ENCODE measurements at regions not wholly inside any gene's neighbourhood (a gene's known extent, or its start where the extent isn't known, plus 50 kb on each side); places are given as distances from the start of the nearest gene placed in this dataset.

GRCh38 chr6:95767897-95768463 lies 190.6 kb downstream of the MANEA start:
- Histone ChIP-seq H3K4me2 (ENCODE audit: unreplicated experiment) (no peak overlapping the region), H3K36me3 (ENCODE audit: low read depth) (no peaks in the 10 kb centered on the region), H2AFZ (no peak overlapping the region), H3K4me1 (ENCODE audit: insufficient read depth) (no peaks in the 10 kb centered on the region), H3K79me2 (ENCODE audit: insufficient read depth) (no peaks in the 10 kb centered on the region), H3K9ac (no peak overlapping the region), H3K9me2 (ENCODE audit: insufficient read depth) (no peaks in the 10 kb centered on the region), H4K20me1 (ENCODE audit: insufficient read depth) (no peaks in the 10 kb centered on the region), H3K27ac (no peak overlapping the region), H3K4me3 (no peak overlapping the region), H3F3A (ENCODE audit: insufficient read depth) (no peaks in the 10 kb centered on the region), H3K27me3 (replicated peaks; ENCODE audit: insufficient read depth) (no peaks in the 10 kb centered on the region), H3K9me3 (ENCODE audit: low read depth) (no peaks in the 10 kb centered on the region)
- no peak for DNase-seq
- in situ Hi-C loops (cut with MboI) = no loop called here
- TF ChIP-seq EZH2 (IDR thresholded peaks at IDR 0.05; ENCODE audit: insufficient read depth, poor library complexity, severe bottlenecking) (no peak), EZH2phosphoT487 (IDR thresholded peaks at IDR 0.05; ENCODE audit: insufficient read depth, low read depth) (no peak)
- WGBS, 2 experiments (ENCODE audit: low coverage in 1 of 2, low lambda C conversion rate in 2 of 2, missing lambda C conversion rate in 2 of 2) = 14 to 19% methylated on average over 4 of the region's 4 CpGs

- TF ChIP-seq EZH2phosphoT487 (IDR thresholded peaks at IDR 0.05; ENCODE audit: insufficient read depth, low read depth) (no peak), EZH2 (IDR thresholded peaks at IDR 0.05; ENCODE audit: insufficient read depth, poor library complexity, severe bottlenecking) (no peak)
- 1 to 3% methylated on average over 3 of the region's 3 CpGs for WGBS, 2 experiments (ENCODE audit: low coverage in 1 of 2, low lambda C conversion rate in 2 of 2, missing lambda C conversion rate in 2 of 2)
- H4K20me1 ChIP-seq (ENCODE audit: insufficient read depth) = no peaks in the 10 kb centered on the region
- in situ Hi-C loops (cut with MboI) = no loop called here
- no peak overlapping the region for H3K4me3 ChIP-seq
- H3K27me3 ChIP-seq (replicated peaks; ENCODE audit: insufficient read depth) = no peaks in the 10 kb centered on the region
- H3K9me2 ChIP-seq (ENCODE audit: insufficient read depth) = no peaks in the 10 kb centered on the region
- no peaks in the 10 kb centered on the region for H3K9me3 ChIP-seq (ENCODE audit: low read depth)
- H3K9ac ChIP-seq = no peak overlapping the region
- no peaks in the 10 kb centered on the region for H3K4me1 ChIP-seq (ENCODE audit: insufficient read depth)
- no peak overlapping the region for H3K27ac ChIP-seq
- H3K79me2 ChIP-seq (ENCODE audit: insufficient read depth) = no peaks in the 10 kb centered on the region
- H2AFZ ChIP-seq = no peak overlapping the region
- H3K4me2 ChIP-seq (ENCODE audit: unreplicated experiment) = no peak overlapping the region
- no peak for DNase-seq
- no peaks in the 10 kb centered on the region for H3F3A ChIP-seq (ENCODE audit: insufficient read depth)
- H3K36me3 ChIP-seq (ENCODE audit: low read depth) = no peaks in the 10 kb centered on the region
These were observed 191.2 kb downstream of the MANEA start for GRCh38 chr6:95768539-95768938.

GRCh38 chr6:95777338-95777737 lies 200.0 kb downstream of the MANEA start:
- H3K9ac ChIP-seq = no peak overlapping the region
- no peaks in the 10 kb centered on the region for H3K27me3 ChIP-seq (replicated peaks; ENCODE audit: insufficient read depth)
- no peaks in the 10 kb centered on the region for H3K9me3 ChIP-seq (ENCODE audit: low read depth)
- no peak for DNase-seq
- in situ Hi-C loops (cut with MboI) = no loop called here
- no peaks in the 10 kb centered on the region for H3K4me1 ChIP-seq (ENCODE audit: insufficient read depth)
- TF ChIP-seq EZH2phosphoT487 (IDR thresholded peaks at IDR 0.05; ENCODE audit: insufficient read depth, low read depth) = no peak
- TF ChIP-seq EZH2 (IDR thresholded peaks at IDR 0.05; ENCODE audit: insufficient read depth, poor library complexity, severe bottlenecking) = no peak
- H3K36me3 ChIP-seq (ENCODE audit: low read depth) = no peaks in the 10 kb centered on the region
- no peak overlapping the region for H3K4me3 ChIP-seq
- whole genome bisulfite sequencing, 2 experiments (ENCODE audit: low coverage in 1 of 2, low lambda C conversion rate in 2 of 2, missing lambda C conversion rate in 2 of 2) = 23 to 27% methylated on average over 2 of the region's 2 CpGs
- H3K79me2 ChIP-seq (ENCODE audit: insufficient read depth) = no peaks in the 10 kb centered on the region
- no peaks in the 10 kb centered on the region for H4K20me1 ChIP-seq (ENCODE audit: insufficient read depth)
- H2AFZ ChIP-seq = no peak overlapping the region
- H3K27ac ChIP-seq = no peak overlapping the region
- no peak overlapping the region for H3K4me2 ChIP-seq (ENCODE audit: unreplicated experiment)
- H3F3A ChIP-seq (ENCODE audit: insufficient read depth) = no peaks in the 10 kb centered on the region
- no peaks in the 10 kb centered on the region for H3K9me2 ChIP-seq (ENCODE audit: insufficient read depth)

GRCh38 chr6:95780037-95780436 lies 202.7 kb downstream of the MANEA start:
- Histone ChIP-seq H3K4me1 (ENCODE audit: insufficient read depth) (no peaks in the 10 kb centered on the region), H3F3A (ENCODE audit: insufficient read depth) (no peaks in the 10 kb centered on the region), H3K4me3 (no peak overlapping the region), H2AFZ (no peak overlapping the region), H4K20me1 (ENCODE audit: insufficient read depth) (no peaks in the 10 kb centered on the region), H3K9me2 (ENCODE audit: insufficient read depth) (no peaks in the 10 kb centered on the region), H3K27me3 (replicated peaks; ENCODE audit: insufficient read depth) (no peaks in the 10 kb centered on the region), H3K79me2 (ENCODE audit: insufficient read depth) (no peaks in the 10 kb centered on the region), H3K36me3 (ENCODE audit: low read depth) (no peaks in the 10 kb centered on the region), H3K27ac (no peak overlapping the region), H3K9me3 (ENCODE audit: low read depth) (no peaks in the 10 kb centered on the region), H3K4me2 (ENCODE audit: unreplicated experiment) (no peak overlapping the region), H3K9ac (no peak overlapping the region)
- DNase-seq = no peak
- TF ChIP-seq EZH2 (IDR thresholded peaks at IDR 0.05; ENCODE audit: insufficient read depth, poor library complexity, severe bottlenecking) = no peak
- no peak for TF ChIP-seq EZH2phosphoT487 (IDR thresholded peaks at IDR 0.05; ENCODE audit: insufficient read depth, low read depth)
- in situ Hi-C loops (cut with MboI) = no loop called here
- 0 to 3% methylated on average over 1 of the region's 1 CpG for WGBS, 2 experiments (ENCODE audit: low coverage in 1 of 2, low lambda C conversion rate in 2 of 2, missing lambda C conversion rate in 2 of 2)

GRCh38 chr6:95784019-95784418 lies 206.7 kb downstream of the MANEA start:
- no peak overlapping the region for H2AFZ ChIP-seq
- H3K36me3 ChIP-seq (ENCODE audit: low read depth) = no peaks in the 10 kb centered on the region

More at GRCh38 chr6:95784019-95784418, 206.7 kb downstream of the MANEA start:
- no peak overlapping the region for H3K9ac ChIP-seq
- H3K4me3 ChIP-seq = no peak overlapping the region
- H3K79me2 ChIP-seq (ENCODE audit: insufficient read depth) = no peaks in the 10 kb centered on the region
- H3K27ac ChIP-seq = no peak overlapping the region
- H3K9me3 ChIP-seq (ENCODE audit: low read depth) = no peaks in the 10 kb centered on the region
- H3K9me2 ChIP-seq (ENCODE audit: insufficient read depth) = no peaks in the 10 kb centered on the region
- H3K27me3 ChIP-seq (replicated peaks; ENCODE audit: insufficient read depth) = no peaks in the 10 kb centered on the region
- H4K20me1 ChIP-seq (ENCODE audit: insufficient read depth) = no peaks in the 10 kb centered on the region
- no peak overlapping the region for H3K4me2 ChIP-seq (ENCODE audit: unreplicated experiment)
- no peaks in the 10 kb centered on the region for H3K4me1 ChIP-seq (ENCODE audit: insufficient read depth)
- no peak for TF ChIP-seq EZH2 (IDR thresholded peaks at IDR 0.05; ENCODE audit: insufficient read depth, poor library complexity, severe bottlenecking)
- TF ChIP-seq EZH2phosphoT487 (IDR thresholded peaks at IDR 0.05; ENCODE audit: insufficient read depth, low read depth) = no peak
- H3F3A ChIP-seq (ENCODE audit: insufficient read depth) = no peaks in the 10 kb centered on the region
- in situ Hi-C loops (cut with MboI) = no loop called here
- no peak for DNase-seq
